HG03175 (cell line): ENCODE measurements at regions not wholly inside any gene's neighbourhood (a gene's known extent, or its start where the extent isn't known, plus 50 kb on each side); places are given as distances from the start of the nearest gene placed in this dataset.

ENCODE experiments used
- ATAC-seq: cut with Tn5 transposase; IDR thresholded peaks from one replicate; pipeline ENCODE4 v1.9.1; 2021; ENCODE audit warnings: mild to moderate bottlenecking, moderate library complexity; ENCODE audit not compliant: unreplicated experiment

GRCh38 chrX:79300856-79301255, 66.3 kb downstream of the ITM2A start:
- ATAC-seq: no peak

DNA sequence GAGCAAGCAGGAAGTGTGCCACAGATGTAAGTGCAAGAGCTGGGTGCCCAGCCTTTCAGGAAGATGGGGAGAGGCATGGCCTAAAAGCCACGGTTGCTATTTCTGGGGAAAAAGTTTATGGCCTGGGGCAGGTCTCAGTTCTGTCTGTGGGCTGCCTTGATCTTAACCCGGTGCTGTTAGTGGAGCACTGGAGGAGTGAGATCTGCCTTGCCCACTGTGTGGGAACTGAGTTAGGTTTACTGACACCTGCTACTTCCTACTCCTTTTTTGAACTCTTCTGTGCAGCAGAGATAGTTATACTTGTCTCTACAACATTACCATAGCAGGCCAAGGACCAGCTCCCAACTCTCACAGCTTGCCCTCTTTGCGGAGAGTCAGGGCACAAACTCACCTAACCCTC, 76.5 kb downstream of the ITM2A start:
- no peak for ATAC-seq

DNA sequence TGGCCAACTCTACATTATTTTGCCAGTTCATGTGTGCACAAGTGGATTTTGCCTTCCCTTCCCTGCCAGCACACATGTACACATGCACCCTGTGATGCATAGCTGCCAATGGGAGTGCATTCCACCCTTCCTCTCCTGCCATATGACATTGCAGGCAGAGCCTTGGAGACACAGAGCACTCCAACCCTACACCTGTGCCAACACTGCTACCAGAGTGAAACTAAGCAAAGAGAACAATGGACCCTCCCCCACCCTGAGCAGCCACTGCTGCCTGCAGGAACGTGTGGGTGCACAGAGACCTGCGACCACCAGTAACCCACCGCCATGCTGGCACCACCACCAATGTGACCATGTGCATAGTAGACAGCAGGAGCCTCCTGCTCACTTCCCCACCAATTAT, 78.4 kb downstream of the ITM2A start:
- ATAC-seq: no peak

DNA sequence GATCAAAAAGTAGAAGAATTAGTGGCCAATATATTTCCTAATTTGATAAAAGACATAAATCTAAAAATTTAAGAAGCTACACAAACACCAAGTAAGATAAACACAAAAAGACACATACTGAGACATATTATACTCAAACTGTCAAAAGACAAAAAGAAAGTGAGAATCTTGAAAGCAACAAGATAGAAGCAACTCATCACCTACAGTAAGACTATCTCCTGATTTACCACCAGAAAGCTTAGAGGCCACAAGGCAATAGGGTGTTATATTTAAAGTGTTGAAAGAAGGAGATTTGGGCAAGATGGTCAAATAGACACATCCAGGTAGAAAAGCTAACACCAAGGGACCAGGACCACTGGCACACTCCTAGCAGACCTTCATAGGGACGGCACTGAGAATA, 79.4 kb downstream of the ITM2A start:
- no peak for ATAC-seq

DNA sequence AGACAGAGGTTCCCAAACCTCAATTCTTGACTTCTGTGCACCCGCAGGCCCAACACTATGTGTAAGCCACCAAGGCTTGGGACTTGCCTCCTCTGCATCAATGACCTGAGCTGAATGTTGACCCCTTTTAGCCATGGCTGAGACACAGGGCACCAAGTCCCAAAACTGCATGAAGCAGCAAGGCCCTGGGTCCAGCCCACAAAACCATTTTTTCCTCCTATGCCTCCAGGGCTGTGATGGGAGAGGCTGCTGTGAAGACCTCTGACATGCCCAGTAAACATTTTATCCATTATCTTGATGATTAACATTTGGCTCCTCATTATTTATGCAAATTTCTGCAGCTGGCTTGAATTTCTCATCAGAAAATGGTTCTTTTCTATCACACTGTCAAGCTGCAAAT, 85.4 kb downstream of the ITM2A start:
- ATAC-seq: no peak

DNA sequence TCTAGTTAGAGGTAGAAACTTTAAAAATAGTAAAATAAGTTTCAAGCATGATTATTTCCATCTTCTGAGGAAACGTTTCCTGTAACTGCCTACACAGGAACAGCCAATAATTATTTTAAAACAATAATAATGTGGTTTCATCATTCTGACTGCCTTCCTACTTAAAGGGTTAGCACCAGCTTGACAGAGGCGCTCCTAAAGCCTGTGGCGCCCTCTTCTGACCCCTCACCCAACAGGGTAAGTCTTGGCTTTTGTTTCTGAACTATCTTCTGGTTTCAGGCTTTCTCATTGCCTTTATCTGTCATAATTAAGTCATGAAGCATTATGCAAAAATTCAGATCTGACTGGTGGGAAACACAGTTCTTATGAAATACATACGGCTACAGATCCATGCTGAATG, 96.7 kb downstream of the ITM2A start:
- peak; percentile 95 for ATAC-seq

DNA sequence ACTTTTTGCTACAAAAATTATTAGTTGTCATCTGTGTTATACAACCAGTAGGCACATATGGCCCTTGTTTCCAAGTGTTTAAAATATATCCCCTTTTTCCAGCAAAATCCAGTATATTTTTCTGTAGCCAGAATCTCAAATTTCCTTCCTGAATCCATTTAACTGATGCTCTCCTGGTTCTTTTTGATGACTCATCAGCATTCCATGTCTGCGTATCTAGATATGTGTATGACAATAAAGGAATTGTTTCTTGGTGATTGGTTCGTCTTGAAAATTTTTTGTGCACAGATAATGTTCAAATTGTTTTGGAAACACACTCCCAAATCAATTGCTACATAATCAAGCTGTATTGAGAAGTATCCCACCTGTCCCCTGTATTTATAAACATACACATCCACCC, 98.3 kb downstream of the ITM2A start:
- ATAC-seq: no peak

DNA sequence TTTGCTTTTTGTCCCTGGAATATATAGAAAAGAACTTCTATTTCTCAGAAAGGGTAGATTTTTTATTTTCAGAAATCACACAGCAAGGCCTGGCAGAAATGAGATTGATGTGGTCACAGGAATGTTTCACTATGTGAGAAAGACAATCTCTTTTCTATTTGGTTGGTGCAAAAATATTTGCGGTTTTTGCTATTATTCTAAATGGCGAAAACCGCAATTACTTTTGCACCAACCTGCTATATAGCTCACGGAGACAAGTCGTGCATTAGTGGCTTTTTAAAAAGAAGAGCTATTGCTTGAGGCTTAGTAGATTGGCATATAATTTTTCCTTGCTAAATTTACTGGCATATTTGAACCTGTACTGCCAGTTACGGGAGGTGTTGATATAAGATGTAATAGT, 100.4 kb downstream of the ITM2A start:
- ATAC-seq: no peak

GRCh38 chrX:79263550-79263949, 103.6 kb downstream of the ITM2A start:
- no peak for ATAC-seq

DNA sequence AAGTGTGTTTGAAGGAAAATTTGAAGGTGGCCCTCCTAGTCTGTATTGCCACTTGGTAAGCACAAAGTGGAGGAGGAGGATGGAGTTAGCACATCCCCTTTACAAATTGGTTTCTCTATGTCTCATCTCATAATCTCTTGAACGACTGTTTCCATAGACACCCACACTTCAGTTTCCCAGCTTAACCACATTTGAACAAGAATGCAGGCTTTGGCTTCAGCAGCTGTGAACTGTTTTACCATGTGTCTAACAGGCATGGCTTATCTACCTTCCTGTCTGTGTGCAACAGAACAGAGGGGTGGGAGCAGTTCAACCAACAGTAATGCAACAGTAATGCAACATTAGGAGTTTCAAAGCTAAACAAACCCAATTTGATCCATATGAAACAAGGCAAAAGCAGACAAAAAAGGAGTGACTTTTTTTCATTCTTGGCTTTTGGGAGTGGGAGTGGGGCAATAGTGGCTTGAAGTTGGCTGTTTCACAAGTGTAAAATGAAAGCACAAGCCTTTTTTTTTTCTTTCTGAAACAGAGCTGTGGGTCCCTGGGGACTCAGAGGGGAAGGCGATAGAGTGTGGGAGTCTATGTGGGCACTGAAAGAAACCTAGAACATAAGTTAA, 108.0 kb downstream of the ITM2A start:
- peak; percentile 93 for ATAC-seq

GRCh38 chrX:79243691-79244090, 99.2 kb downstream of the GPR174 start:
- no peak for ATAC-seq

DNA sequence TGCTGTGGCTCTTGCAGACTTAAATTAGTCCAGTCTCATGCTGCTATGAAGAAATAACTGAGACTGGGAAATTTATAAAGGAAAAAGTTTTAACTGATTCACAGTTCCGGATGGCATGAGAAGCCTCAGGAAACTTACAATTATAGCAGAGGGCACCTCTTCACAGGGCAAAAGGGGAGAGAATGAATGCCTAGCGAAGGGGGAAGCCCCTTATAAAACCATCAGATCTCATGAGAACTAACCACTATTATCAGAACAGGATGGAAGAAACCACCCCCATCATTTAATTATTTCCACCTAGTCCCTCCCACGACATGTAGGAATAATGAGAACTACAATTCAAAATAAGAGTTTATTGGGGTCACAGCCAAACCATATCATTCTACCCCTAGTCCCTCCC, 91.4 kb downstream of the GPR174 start:
- ATAC-seq: no peak

DNA sequence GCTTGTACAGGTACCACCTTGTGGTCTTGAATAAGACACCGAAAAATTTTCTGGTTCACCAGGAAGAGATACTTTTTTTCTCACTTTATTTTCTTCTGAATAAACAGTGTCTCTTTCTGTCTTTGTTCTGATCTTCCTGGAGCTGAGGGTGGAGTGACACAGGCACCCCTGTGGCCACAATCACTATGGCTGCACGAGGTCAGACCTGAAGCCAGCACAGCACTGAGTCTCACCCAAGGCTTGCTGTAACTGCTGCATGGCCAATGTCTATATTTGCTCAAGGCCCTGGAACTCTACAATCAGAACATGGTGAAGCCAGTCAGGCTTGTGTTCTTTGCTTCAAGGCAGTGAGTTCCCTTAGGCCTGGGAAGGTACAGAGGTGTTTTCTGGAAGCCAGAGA, 87.2 kb downstream of the GPR174 start:
- ATAC-seq: no peak
